GM12878 (cell line): ENCODE measurements at regions not wholly inside any gene's neighbourhood (a gene's known extent, or its start where the extent isn't known, plus 50 kb on each side); places are given as distances from the start of the nearest gene placed in this dataset.

ENCODE experiments used
- ATAC-seq: fragments of 200-7000 bp; cut with Tn5 transposase; 3 replicates; pipeline ENCODE4 v1.9.1; 2020; ENCODE audit warnings: mild to moderate bottlenecking, moderate library complexity
- BruUV-seq: library from RNA; stranded (reverse); fragments of 400-500 nt; replicated peaks from 2 replicates; lab custom pipeline; 2021; lab: Mats Ljungman, UMichigan
- CTCF ChIA-PET: fragments of 300-600 bp; sonication (Branson Sonifier 250); formaldehyde crosslinking; extraction: SDS; loops from one replicate; lab custom pipeline; 2021; ENCODE audit warnings: inconsistent platforms; lab: Yijun Ruan, JAX
- POLR2A ChIA-PET: fragments of 350-600 bp; formaldehyde crosslinking; extraction: SDS; loops from one replicate; lab custom pipeline; 2021; ENCODE audit warnings: inconsistent platforms; lab: Charles Lee
- RAD21 ChIA-PET: fragments of 300-600 bp; sonication (Branson Sonifier 250); formaldehyde crosslinking; loops from one replicate; lab custom pipeline; 2023; ENCODE audit warnings: antibody characterized with exemption; ENCODE audit not compliant: unreplicated experiment; lab: Charles Lee
- SMC1A ChIA-PET: fragments of 300-600 bp; sonication (Branson Sonifier 250); formaldehyde crosslinking; loops from one replicate; lab custom pipeline; 2023; ENCODE audit not compliant: unreplicated experiment, uncharacterized antibody; lab: Charles Lee
- DNase-seq: peaks from one replicate; pipeline ENCODE4 v3.0.0-alpha.2; 2011; ENCODE audit warnings: low read depth, low spot score
- FAIRE-seq: peaks from 3 replicates; lab custom pipeline; 2011; peaks lifted over from hg19 to GRCh38; lab: Jason Lieb, UNC
- H2AFZ ChIP-seq: 2 replicates; pipeline ENCODE4 v1.6.0; 2011; ENCODE audit warnings: low read depth, low read length, control low read depth; ENCODE audit not compliant: control insufficient read depth
- H3K27ac ChIP-seq: 2 replicates; pipeline ENCODE4 v1.5.1; 2011; ENCODE audit warnings: control low read depth; ENCODE audit not compliant: control insufficient read depth, insufficient read depth
- H3K27me3 ChIP-seq, 2 experiments: replicated peaks in 1 of 2; 2 replicates each; pipeline versions ENCODE4 v1.6.0 to v1.6.1; 2011; ENCODE audit warnings: low read length in 1 of 2; ENCODE audit not compliant: control insufficient read depth in 2 of 2, insufficient read depth in 2 of 2
- H3K36me3 ChIP-seq, 2 experiments: 2 replicates each; pipeline ENCODE4 v1.5.1; 2011; ENCODE audit warnings: low read length in 1 of 2; ENCODE audit not compliant: control insufficient read depth in 2 of 2, insufficient read depth in 2 of 2
- H3K4me1 ChIP-seq: 2 replicates; pipeline ENCODE4 v1.6.1; 2011; ENCODE audit warnings: mild to moderate bottlenecking, low read length, moderate library complexity, mixed read lengths; ENCODE audit not compliant: control insufficient read depth, insufficient read depth
- H3K4me2 ChIP-seq: 2 replicates; pipeline ENCODE4 v1.6.0; 2011; ENCODE audit warnings: control low read depth; ENCODE audit not compliant: control insufficient read depth, insufficient read depth
- H3K4me3 ChIP-seq: fragments of 200-600 bp; sonication (generic); 2 replicates; pipeline ENCODE4 v1.5.1; 2016
- H3K79me2 ChIP-seq: 2 replicates; pipeline ENCODE4 v1.6.0; 2011; ENCODE audit warnings: low read length; ENCODE audit not compliant: control insufficient read depth, insufficient read depth
- H3K9ac ChIP-seq: 2 replicates; pipeline ENCODE4 v1.8.0; 2011; ENCODE audit warnings: low read length, control low read depth, mixed read lengths; ENCODE audit not compliant: control insufficient read depth, insufficient read depth
- H3K9me3 ChIP-seq: replicated peaks from 3 replicates; pipeline ENCODE4 v1.5.1; 2011; ENCODE audit warnings: mild to moderate bottlenecking, low read length; ENCODE audit not compliant: control insufficient read depth, insufficient read depth
- H4K20me1 ChIP-seq: 2 replicates; pipeline ENCODE4 v1.6.0; 2011; ENCODE audit not compliant: control insufficient read depth, insufficient read depth
- BCL11A ChIP-seq: IDR thresholded peaks from 2 replicates; pipeline ENCODE4 v1.6.1; 2011; ENCODE audit warnings: low read depth, low read length
- EZH2 ChIP-seq: IDR thresholded peaks from 2 replicates; pipeline ENCODE4 v1.6.1; 2012; ENCODE audit warnings: low read depth, mild to moderate bottlenecking, control low read depth, inconsistent platforms, low read length, borderline replicate concordance; ENCODE audit not compliant: control insufficient read depth
- FOXK2 ChIP-seq: fragments of 450-650 bp; IDR thresholded peaks from 2 replicates; pipeline ENCODE4 v1.6.1; 2017; ENCODE audit warnings: mild to moderate bottlenecking, moderate library complexity
- JUNB ChIP-seq: IDR thresholded peaks from 2 replicates; pipeline ENCODE4 v1.6.1; 2016; ENCODE audit warnings: antibody characterized with exemption, mild to moderate bottlenecking
- KLF5 ChIP-seq: fragments of 450-650 bp; IDR thresholded peaks from 2 replicates; pipeline ENCODE4 v1.6.1; 2014; ENCODE audit warnings: mild to moderate bottlenecking; ENCODE audit not compliant: partially characterized antibody
- NFXL1 ChIP-seq: fragments of 450-650 bp; IDR thresholded peaks from 2 replicates; pipeline ENCODE4 v1.6.1; 2017; ENCODE audit warnings: antibody characterized with exemption, mild to moderate bottlenecking, borderline replicate concordance
- SMAD1 ChIP-seq: fragments of 450-650 bp; IDR thresholded peaks from 2 replicates; pipeline ENCODE4 v1.6.1; 2018; ENCODE audit warnings: mild to moderate bottlenecking, low read depth; ENCODE audit not compliant: partially characterized antibody
- SREBF1 ChIP-seq: IDR thresholded peaks from 2 replicates; pipeline ENCODE4 v1.6.1; 2012; ENCODE audit warnings: mild to moderate bottlenecking, low read length
- SREBF2 ChIP-seq: IDR thresholded peaks from 2 replicates; pipeline ENCODE4 v1.6.1; 2012; ENCODE audit warnings: mild to moderate bottlenecking, low read length
- WGBS: methylation state at CpG from one replicate; pipeline ENCODE4 v1.1.6; 2016; ENCODE audit warnings: low lambda C conversion rate; ENCODE audit not compliant: insufficient replicate concordance, insufficient coverage; ENCODE audit errors: missing lambda C conversion rate; 5-methylcytosine and 5-hydroxymethylcytosine counted together
- in situ Hi-C: fragments of 300-500 bp; cut with MboI; formaldehyde crosslinking; loops from 9 replicates; pipeline ENCODE4 v1.14.3; 2018; ENCODE audit warnings: mixed read lengths
- intact Hi-C: fragments of 100-400 bp; cut with micrococcal nuclease; formaldehyde crosslinking; loops from one replicate; pipeline ENCODE4 v1.14.2; 2022; ENCODE audit not compliant: unreplicated experiment
- TF ChIP-seq, protein P1 (sequence below): IDR thresholded peaks from 2 replicates; pipeline ENCODE4 v1.6.1; 2012; ENCODE audit warnings: mild to moderate bottlenecking, low read depth, low read length
- TF ChIP-seq, protein P2 (sequence below): fragments of 450-650 bp; conservative IDR thresholded peaks from 2 replicates; pipeline ENCODE4 v1.6.1; 2017; ENCODE audit warnings: mild to moderate bottlenecking, moderate library complexity
- TF ChIP-seq, protein P3 (sequence below): IDR thresholded peaks from 2 replicates; pipeline ENCODE4 v1.6.1; 2012; ENCODE audit warnings: low read depth, low read length, improper control_type of control experiment
- TF ChIP-seq, protein P4 (sequence below): fragments of 450-650 bp; formaldehyde crosslinking; IDR thresholded peaks from 2 replicates; pipeline ENCODE4 v1.4.0; 2020; ENCODE audit warnings: mild to moderate bottlenecking, moderate library complexity

DNA sequence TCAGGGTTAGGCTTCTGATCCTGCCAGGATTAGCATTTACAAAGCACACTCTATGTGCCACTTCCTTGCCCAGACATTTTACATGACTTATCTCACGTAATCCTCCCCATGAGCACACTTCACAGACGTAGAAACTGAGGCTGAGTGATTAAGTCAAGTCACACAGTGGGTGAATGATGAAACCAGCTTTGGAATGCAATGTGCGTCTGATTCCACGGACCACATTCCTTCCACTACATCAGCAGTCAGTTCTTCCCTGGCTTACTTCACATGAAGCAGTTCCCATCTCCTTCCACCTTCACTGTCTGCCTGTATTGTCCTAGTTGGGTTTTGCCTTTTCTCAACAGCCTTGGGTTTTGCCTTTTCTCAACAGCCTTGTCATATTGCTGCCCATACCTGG, 134.3 kb upstream of the PPARGC1A start (continued):
- TF ChIP-seq, protein P1, sequence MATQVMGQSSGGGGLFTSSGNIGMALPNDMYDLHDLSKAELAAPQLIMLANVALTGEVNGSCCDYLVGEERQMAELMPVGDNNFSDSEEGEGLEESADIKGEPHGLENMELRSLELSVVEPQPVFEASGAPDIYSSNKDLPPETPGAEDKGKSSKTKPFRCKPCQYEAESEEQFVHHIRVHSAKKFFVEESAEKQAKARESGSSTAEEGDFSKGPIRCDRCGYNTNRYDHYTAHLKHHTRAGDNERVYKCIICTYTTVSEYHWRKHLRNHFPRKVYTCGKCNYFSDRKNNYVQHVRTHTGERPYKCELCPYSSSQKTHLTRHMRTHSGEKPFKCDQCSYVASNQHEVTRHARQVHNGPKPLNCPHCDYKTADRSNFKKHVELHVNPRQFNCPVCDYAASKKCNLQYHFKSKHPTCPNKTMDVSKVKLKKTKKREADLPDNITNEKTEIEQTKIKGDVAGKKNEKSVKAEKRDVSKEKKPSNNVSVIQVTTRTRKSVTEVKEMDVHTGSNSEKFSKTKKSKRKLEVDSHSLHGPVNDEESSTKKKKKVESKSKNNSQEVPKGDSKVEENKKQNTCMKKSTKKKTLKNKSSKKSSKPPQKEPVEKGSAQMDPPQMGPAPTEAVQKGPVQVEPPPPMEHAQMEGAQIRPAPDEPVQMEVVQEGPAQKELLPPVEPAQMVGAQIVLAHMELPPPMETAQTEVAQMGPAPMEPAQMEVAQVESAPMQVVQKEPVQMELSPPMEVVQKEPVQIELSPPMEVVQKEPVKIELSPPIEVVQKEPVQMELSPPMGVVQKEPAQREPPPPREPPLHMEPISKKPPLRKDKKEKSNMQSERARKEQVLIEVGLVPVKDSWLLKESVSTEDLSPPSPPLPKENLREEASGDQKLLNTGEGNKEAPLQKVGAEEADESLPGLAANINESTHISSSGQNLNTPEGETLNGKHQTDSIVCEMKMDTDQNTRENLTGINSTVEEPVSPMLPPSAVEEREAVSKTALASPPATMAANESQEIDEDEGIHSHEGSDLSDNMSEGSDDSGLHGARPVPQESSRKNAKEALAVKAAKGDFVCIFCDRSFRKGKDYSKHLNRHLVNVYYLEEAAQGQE, result no peak
- TF ChIP-seq NFXL1, result no peak
- no peak for TF ChIP-seq KLF5
- TF ChIP-seq, all 136 proteins: peak for 0

DNA sequence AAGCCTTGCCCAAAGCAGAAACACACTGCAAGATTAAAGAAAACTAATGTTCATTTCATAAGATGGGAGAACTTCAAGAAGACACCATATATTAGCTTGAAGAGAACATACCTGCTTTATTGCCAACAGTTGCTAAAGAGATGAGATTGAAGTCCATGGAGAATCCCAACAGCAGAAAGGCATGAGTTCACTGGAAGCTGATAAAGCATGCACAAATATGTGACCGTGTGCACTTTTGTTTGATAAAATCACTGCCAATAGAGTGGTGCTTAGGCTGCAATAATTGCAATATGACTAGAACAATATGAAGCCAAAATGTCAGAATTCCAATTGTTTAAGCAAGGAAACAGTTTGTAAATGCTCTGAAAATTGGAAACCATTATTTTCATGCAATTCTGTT, 125.9 kb upstream of the PPARGC1A start:
- intact Hi-C loops, result no loop called here

More for the DNA sequence above, 125.9 kb upstream of the PPARGC1A start:
- no peak overlapping the region for H2AFZ ChIP-seq
- no peaks in the 10 kb centered on the region for H3K9me3 ChIP-seq
- no peaks in the 10 kb centered on the region for H3K4me1 ChIP-seq
- FAIRE-seq, result no peak
- H3K27me3 ChIP-seq, result no peaks in the 10 kb centered on the region
- ChIA-PET CTCF (no interaction called here), SMC1A (no interaction called here), POLR2A (no interaction called here), RAD21 (no interaction called here)
- H4K20me1 ChIP-seq, result no peaks in the 10 kb centered on the region
- BruUV-seq, result no TSS peak
- no peaks in the 10 kb centered on the region for H3K79me2 ChIP-seq
- DNase-seq, result no peak
- H3K27ac ChIP-seq, result no peak overlapping the region
- ATAC-seq, result no peak
- no peaks in the 10 kb centered on the region for H3K36me3 ChIP-seq
- WGBS, result 5% methylated on average over 1 of the region's 1 CpG
- H3K4me3 ChIP-seq, result no peak overlapping the region
- TF ChIP-seq, protein P2, sequence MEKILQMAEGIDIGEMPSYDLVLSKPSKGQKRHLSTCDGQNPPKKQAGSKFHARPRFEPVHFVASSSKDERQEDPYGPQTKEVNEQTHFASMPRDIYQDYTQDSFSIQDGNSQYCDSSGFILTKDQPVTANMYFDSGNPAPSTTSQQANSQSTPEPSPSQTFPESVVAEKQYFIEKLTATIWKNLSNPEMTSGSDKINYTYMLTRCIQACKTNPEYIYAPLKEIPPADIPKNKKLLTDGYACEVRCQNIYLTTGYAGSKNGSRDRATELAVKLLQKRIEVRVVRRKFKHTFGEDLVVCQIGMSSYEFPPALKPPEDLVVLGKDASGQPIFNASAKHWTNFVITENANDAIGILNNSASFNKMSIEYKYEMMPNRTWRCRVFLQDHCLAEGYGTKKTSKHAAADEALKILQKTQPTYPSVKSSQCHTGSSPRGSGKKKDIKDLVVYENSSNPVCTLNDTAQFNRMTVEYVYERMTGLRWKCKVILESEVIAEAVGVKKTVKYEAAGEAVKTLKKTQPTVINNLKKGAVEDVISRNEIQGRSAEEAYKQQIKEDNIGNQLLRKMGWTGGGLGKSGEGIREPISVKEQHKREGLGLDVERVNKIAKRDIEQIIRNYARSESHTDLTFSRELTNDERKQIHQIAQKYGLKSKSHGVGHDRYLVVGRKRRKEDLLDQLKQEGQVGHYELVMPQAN, result no peak
- TF ChIP-seq FOXK2 (no peak), SMAD1 (no peak), EZH2 (no peak), JUNB (no peak), BCL11A (no peak), SREBF1 (no peak), SREBF2 (no peak)
- TF ChIP-seq, protein P3, sequence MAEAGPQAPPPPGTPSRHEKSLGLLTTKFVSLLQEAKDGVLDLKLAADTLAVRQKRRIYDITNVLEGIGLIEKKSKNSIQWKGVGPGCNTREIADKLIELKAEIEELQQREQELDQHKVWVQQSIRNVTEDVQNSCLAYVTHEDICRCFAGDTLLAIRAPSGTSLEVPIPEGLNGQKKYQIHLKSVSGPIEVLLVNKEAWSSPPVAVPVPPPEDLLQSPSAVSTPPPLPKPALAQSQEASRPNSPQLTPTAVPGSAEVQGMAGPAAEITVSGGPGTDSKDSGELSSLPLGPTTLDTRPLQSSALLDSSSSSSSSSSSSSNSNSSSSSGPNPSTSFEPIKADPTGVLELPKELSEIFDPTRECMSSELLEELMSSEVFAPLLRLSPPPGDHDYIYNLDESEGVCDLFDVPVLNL, result no peak
- TF ChIP-seq, protein P4, sequence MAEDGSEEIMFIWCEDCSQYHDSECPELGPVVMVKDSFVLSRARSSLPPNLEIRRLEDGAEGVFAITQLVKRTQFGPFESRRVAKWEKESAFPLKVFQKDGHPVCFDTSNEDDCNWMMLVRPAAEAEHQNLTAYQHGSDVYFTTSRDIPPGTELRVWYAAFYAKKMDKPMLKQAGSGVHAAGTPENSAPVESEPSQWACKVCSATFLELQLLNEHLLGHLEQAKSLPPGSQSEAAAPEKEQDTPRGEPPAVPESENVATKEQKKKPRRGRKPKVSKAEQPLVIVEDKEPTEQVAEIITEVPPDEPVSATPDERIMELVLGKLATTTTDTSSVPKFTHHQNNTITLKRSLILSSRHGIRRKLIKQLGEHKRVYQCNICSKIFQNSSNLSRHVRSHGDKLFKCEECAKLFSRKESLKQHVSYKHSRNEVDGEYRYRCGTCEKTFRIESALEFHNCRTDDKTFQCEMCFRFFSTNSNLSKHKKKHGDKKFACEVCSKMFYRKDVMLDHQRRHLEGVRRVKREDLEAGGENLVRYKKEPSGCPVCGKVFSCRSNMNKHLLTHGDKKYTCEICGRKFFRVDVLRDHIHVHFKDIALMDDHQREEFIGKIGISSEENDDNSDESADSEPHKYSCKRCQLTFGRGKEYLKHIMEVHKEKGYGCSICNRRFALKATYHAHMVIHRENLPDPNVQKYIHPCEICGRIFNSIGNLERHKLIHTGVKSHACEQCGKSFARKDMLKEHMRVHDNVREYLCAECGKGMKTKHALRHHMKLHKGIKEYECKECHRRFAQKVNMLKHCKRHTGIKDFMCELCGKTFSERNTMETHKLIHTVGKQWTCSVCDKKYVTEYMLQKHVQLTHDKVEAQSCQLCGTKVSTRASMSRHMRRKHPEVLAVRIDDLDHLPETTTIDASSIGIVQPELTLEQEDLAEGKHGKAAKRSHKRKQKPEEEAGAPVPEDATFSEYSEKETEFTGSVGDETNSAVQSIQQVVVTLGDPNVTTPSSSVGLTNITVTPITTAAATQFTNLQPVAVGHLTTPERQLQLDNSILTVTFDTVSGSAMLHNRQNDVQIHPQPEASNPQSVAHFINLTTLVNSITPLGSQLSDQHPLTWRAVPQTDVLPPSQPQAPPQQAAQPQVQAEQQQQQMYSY (CRISPR knock-in tag), result no peak
- in situ Hi-C loops, result no loop called here
- H3K9ac ChIP-seq, result no peak overlapping the region
- H3K4me2 ChIP-seq, result no peak overlapping the region
